ENCODE measurements at regions not wholly inside any gene's neighbourhood (a gene's known extent, or its start where the extent isn't known, plus 50 kb on each side); places are given as distances from the start of the nearest gene placed in this dataset.

- H3K27ac ChIP-seq: no peak overlapping the region
- TF ChIP-seq ZFX (IDR thresholded peaks at IDR 0.05; ENCODE audit: borderline replicate concordance): no peak
- TF ChIP-seq, protein P1, sequence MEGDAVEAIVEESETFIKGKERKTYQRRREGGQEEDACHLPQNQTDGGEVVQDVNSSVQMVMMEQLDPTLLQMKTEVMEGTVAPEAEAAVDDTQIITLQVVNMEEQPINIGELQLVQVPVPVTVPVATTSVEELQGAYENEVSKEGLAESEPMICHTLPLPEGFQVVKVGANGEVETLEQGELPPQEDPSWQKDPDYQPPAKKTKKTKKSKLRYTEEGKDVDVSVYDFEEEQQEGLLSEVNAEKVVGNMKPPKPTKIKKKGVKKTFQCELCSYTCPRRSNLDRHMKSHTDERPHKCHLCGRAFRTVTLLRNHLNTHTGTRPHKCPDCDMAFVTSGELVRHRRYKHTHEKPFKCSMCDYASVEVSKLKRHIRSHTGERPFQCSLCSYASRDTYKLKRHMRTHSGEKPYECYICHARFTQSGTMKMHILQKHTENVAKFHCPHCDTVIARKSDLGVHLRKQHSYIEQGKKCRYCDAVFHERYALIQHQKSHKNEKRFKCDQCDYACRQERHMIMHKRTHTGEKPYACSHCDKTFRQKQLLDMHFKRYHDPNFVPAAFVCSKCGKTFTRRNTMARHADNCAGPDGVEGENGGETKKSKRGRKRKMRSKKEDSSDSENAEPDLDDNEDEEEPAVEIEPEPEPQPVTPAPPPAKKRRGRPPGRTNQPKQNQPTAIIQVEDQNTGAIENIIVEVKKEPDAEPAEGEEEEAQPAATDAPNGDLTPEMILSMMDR (IDR thresholded peaks at IDR 0.05): no peak
These were observed 539.3 kb upstream of the ID4 start for GRCh38 chr6:19297880-19298279.

DNA sequence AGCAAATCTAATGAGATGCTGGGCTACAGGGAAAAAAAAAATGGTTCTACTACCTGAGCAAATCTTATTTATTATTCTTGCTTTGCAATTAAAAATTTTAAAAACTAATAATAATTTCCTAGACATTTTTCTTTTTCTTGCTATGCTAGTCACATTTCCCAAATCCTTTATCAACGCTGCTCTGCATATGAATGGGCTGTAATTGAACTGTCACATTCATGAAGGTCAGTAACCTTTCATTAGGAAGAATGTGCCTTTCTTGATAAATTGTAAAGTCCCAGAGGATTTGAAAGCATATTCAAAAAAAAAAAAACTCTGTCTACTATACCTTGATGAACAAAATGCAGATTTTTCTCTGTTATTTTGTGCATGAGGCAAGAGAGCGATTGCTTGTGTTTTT is 538.7 kb upstream of the ID4 start:
- TF ChIP-seq, protein P1 (IDR thresholded peaks at IDR 0.05): no peak
- TF ChIP-seq ZFX (IDR thresholded peaks at IDR 0.05; ENCODE audit: borderline replicate concordance): no peak

GRCh38 chr6:19299129-19299528 is 538.0 kb upstream of the ID4 start:
- H3K27ac ChIP-seq: no peak overlapping the region
- TF ChIP-seq, protein P1 (IDR thresholded peaks at IDR 0.05): no peak
- TF ChIP-seq ZFX (IDR thresholded peaks at IDR 0.05; ENCODE audit: borderline replicate concordance): no peak

More for the DNA sequence above, 538.7 kb upstream of the ID4 start:
- H3K27ac ChIP-seq: no peak overlapping the region

DNA sequence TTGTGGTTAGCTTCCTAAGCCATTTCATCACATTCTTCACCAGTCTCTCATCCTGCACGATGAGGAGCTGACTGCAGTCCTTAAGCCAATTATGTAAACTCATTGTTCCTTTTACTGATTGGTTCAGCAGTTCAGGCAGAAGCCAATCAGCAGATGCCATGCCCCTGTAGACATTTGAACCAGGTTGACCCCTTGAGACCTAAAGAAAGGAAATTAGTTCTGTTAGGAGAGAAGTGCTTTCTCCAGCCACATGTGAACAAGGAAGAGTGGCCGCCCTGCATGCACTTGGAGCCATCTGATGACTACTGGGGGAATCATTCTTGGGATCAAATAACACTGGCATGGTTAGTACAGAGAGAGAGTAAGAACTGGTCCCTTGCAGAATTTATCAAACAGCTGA is 535.2 kb upstream of the ID4 start:
- TF ChIP-seq, protein P1 (IDR thresholded peaks at IDR 0.05): no peak
- no peak for TF ChIP-seq ZFX (IDR thresholded peaks at IDR 0.05; ENCODE audit: borderline replicate concordance)
- no peak overlapping the region for H3K27ac ChIP-seq

DNA sequence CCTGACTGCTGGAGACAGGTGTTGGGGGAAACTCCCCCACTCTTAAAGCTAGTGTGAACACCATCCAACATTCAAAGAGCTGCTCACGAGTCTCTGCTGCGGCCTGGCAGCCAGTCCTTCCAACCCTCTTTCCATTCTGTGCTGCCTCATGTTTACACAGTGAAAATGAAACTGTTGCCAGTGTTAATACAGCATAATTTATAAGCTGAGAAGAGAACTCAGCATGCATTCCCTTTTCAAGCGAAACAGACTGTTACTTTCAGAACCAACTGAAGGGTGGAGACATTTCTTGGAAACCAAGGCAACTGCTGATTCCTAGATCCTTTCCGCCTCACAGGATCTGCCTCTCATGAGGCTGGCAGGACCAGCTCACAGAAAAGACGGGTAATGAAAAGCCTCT is 533.8 kb upstream of the ID4 start:
- no peak overlapping the region for H3K27ac ChIP-seq
- TF ChIP-seq ZFX (IDR thresholded peaks at IDR 0.05; ENCODE audit: borderline replicate concordance): no peak
- TF ChIP-seq, protein P1 (IDR thresholded peaks at IDR 0.05): no peak

DNA sequence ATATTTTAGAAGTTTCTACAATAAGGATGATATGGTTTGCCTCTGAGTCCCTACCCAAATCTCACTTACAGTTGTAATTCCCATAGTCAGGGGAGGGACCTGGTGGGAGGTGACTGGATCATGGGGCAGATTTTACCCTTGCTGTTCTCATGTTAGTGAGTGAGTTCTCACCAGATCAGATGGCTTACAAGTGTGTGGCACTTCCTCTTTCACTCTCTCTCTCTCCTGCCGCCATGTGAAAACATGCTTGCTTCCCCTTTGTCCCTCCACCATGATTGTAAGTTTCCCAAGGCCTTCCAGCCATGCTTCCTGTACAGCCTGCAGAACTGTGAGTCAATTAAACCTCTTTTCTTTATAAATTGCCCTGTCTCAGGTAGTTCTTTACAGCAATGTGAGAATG is 527.5 kb upstream of the ID4 start:
- no peak for TF ChIP-seq ZFX (IDR thresholded peaks at IDR 0.05; ENCODE audit: borderline replicate concordance)
- TF ChIP-seq, protein P1 (IDR thresholded peaks at IDR 0.05): no peak
- no peak overlapping the region for H3K27ac ChIP-seq

DNA sequence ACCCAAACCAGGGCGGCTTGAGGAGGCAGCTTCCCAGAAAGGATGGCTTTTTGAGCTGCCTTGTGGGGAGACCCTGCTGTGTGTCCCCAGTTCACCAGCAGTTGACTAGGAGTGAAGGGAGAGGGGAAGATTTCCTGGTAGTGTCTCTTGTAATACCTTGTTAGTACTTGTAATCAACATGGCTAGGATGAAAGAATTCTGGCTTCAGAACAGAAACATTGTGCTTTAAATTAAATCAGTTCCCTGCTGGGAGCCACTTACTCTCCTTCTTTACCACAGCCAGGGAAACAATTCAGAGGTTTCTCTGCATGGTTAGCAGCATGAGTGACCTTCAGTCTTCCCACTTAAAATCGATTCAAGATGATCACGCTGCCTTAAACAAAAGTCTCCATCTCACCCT is 525.4 kb upstream of the ID4 start:
- TF ChIP-seq ZFX (IDR thresholded peaks at IDR 0.05; ENCODE audit: borderline replicate concordance): no peak
- TF ChIP-seq, protein P1 (IDR thresholded peaks at IDR 0.05): no peak
- no peak overlapping the region for H3K27ac ChIP-seq
